ENCODE measurements at regions not wholly inside any gene's neighbourhood (a gene's known extent, or its start where the extent isn't known, plus 50 kb on each side); places are given as distances from the start of the nearest gene placed in this dataset.

- TF ChIP-seq, protein P1, sequence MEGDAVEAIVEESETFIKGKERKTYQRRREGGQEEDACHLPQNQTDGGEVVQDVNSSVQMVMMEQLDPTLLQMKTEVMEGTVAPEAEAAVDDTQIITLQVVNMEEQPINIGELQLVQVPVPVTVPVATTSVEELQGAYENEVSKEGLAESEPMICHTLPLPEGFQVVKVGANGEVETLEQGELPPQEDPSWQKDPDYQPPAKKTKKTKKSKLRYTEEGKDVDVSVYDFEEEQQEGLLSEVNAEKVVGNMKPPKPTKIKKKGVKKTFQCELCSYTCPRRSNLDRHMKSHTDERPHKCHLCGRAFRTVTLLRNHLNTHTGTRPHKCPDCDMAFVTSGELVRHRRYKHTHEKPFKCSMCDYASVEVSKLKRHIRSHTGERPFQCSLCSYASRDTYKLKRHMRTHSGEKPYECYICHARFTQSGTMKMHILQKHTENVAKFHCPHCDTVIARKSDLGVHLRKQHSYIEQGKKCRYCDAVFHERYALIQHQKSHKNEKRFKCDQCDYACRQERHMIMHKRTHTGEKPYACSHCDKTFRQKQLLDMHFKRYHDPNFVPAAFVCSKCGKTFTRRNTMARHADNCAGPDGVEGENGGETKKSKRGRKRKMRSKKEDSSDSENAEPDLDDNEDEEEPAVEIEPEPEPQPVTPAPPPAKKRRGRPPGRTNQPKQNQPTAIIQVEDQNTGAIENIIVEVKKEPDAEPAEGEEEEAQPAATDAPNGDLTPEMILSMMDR (IDR thresholded peaks at IDR 0.05; ENCODE audit: insufficient read depth, low read depth, low read length) = no peak
- TF ChIP-seq EZH2 (IDR thresholded peaks at IDR 0.05; ENCODE audit: insufficient read depth, low read length) = no peak
Observed at GRCh38 chr7:60017-60675, 132.2 kb upstream of the FAM20C start.
